Activated T-helper 1 cell treated with anti-CD3 and anti-CD28 coated beads, Interleukin-12 subunit alpha, Interleukin-12 subunit beta, Interleukin-2, Interleukin-4 antibody, amounts not matched to agents 30 ng/mL and 10 ng/mL and 1 ng/mL, durations not matched to agents 14 hours and 24 hours and 36 hours (primary cell): ENCODE measurements at regions not wholly inside any gene's neighbourhood (a gene's known extent, or its start where the extent isn't known, plus 50 kb on each side); places are given as distances from the start of the nearest gene placed in this dataset.

ENCODE experiments used
- DNase-seq: peaks from one replicate; pipeline ENCODE4 v3.0.0; 2021; ENCODE audit warnings: low spot score
- H3K27ac Mint-ChIP-seq: one replicate; pipeline ENCODE4 v1.8.0; 2021; ENCODE audit warnings: mild to moderate bottlenecking, mixed read lengths
- H3K27me3 Mint-ChIP-seq: one replicate; pipeline ENCODE4 v1.8.0; 2022; ENCODE audit warnings: mild to moderate bottlenecking, moderate library complexity, mixed read lengths; ENCODE audit not compliant: insufficient read depth
- H3K36me3 Mint-ChIP-seq: one replicate; pipeline ENCODE4 v1.8.0; 2021; ENCODE audit warnings: low read depth, mixed read lengths
- H3K4me1 Mint-ChIP-seq: one replicate; pipeline ENCODE4 v1.8.0; 2021; ENCODE audit warnings: low read depth, mixed read lengths
- H3K4me3 Mint-ChIP-seq: one replicate; pipeline ENCODE4 v1.8.0; 2021; ENCODE audit warnings: mild to moderate bottlenecking, moderate library complexity, mixed read lengths
- H3K9me3 Mint-ChIP-seq: one replicate; pipeline ENCODE4 v1.8.0; 2021; ENCODE audit warnings: mixed read lengths
- intact Hi-C: fragments of 100-400 bp; cut with micrococcal nuclease; formaldehyde crosslinking; loops from one replicate; pipeline ENCODE4 v1.15.1; 2024

- Mint-ChIP-seq H3K27me3 (no peaks in the 10 kb centered on the region), H3K36me3 (no peaks in the 10 kb centered on the region), H3K9me3 (no peaks in the 10 kb centered on the region), H3K4me3 (no peak overlapping the region), H3K4me1 (no peaks in the 10 kb centered on the region), H3K27ac (no peak overlapping the region)
- DNase-seq = no peak
- intact Hi-C loops = no loop called here
Measured at GRCh38 chr4:53815281-53815680, 224.0 kb upstream of the LNX1 start.

DNA sequence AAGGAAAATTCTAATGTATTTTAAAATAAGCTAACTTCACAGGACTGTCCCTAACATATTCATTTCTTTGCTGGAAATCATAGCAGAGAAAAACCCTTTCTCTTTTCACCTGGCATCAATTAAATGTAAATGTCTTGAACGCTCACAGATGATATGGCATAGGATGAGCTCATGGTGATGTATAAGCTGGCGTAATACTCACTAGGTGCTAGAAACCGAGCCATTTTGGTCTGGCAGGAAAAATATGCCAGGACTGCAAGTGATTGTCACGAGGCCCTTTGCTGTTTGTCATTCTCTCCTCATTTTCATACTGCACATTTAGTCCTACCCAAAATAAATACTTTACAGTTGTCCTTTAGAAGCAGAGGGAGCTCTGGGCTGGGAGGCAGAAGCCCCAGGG is 222.7 kb upstream of the LNX1 start:
- Mint-ChIP-seq H3K27me3 (no peaks in the 10 kb centered on the region), H3K4me3 (no peak overlapping the region), H3K9me3 (no peaks in the 10 kb centered on the region), H3K27ac (no peak overlapping the region), H3K36me3 (no peaks in the 10 kb centered on the region), H3K4me1 (no peaks in the 10 kb centered on the region)
- DNase-seq = no peak
- intact Hi-C loops = no loop called here

DNA sequence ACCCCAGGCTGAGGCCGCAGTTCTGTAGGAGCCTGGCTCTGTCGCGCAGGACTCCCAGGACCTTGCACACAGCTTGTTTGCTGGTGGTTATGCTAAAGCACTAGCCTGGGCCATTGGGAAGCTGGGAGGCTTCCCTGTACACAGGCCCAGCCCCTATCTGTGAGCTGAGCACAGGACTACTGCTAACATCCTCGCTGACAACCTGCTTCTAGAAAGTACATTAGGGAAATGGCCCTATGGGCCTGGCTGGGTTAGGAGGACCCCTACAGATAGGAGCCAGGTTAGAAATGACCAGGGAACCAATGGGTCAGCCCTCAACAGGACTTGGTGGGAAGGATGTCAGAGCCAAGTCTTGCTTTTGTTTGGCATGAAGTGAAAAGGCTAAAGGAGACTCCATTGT is 219.4 kb upstream of the LNX1 start:
- Mint-ChIP-seq H3K4me3 (no peak overlapping the region), H3K27me3 (no peaks in the 10 kb centered on the region), H3K36me3 (no peaks in the 10 kb centered on the region), H3K9me3 (no peaks in the 10 kb centered on the region), H3K27ac (no peak overlapping the region), H3K4me1 (no peaks in the 10 kb centered on the region)
- no peak for DNase-seq
- intact Hi-C loops = no loop called here

GRCh38 chr4:53809816-53810215 is 218.5 kb upstream of the LNX1 start:
- Mint-ChIP-seq H3K27ac (no peak overlapping the region), H3K4me1 (no peaks in the 10 kb centered on the region), H3K36me3 (no peaks in the 10 kb centered on the region), H3K9me3 (no peaks in the 10 kb centered on the region), H3K27me3 (no peaks in the 10 kb centered on the region), H3K4me3 (no peak overlapping the region)
- intact Hi-C loops = loop anchor here (10.0 kb wide), 1 partner anchor 795 kb away; no protein-coding TSS in a partner anchor
- no peak for DNase-seq

- H3K9me3 Mint-ChIP-seq = no peaks in the 10 kb centered on the region
- no peak for DNase-seq
- intact Hi-C loops = loop anchor here (10.0 kb wide), 1 partner anchor 790 kb away; no protein-coding TSS in a partner anchor
- H3K4me1 Mint-ChIP-seq = no peaks in the 10 kb centered on the region
- no peaks in the 10 kb centered on the region for H3K36me3 Mint-ChIP-seq
- no peak overlapping the region for H3K4me3 Mint-ChIP-seq
- H3K27ac Mint-ChIP-seq = no peak overlapping the region
- H3K27me3 Mint-ChIP-seq = no peaks in the 10 kb centered on the region
Measured at GRCh38 chr4:53805291-53805690, 214.0 kb upstream of the LNX1 start.

DNA sequence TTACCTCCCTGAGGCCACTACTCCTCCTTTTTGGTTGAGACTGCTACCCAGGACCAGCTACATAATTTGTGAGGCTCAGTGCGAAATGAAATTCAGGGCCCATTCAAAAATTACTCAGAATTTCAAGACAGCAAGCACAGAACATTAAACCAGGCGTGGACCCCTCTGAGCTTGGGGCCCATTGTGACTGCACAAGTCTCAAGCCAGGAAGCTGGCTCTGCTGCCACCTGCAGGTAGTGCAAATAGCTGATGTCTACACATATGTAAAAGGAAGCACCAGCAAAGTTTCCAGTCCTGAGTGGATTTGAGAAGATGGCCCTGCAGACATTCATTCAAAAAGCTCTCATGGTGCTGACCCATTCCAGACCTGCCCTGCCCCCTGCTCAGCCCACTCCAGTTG is 213.4 kb upstream of the LNX1 start:
- Mint-ChIP-seq H3K4me1 (no peaks in the 10 kb centered on the region), H3K27me3 (no peaks in the 10 kb centered on the region), H3K36me3 (no peaks in the 10 kb centered on the region), H3K27ac (no peak overlapping the region), H3K9me3 (no peaks in the 10 kb centered on the region), H3K4me3 (no peak overlapping the region)
- DNase-seq = peak; percentile 1
- intact Hi-C loops = loop anchor here (10.0 kb wide), 1 partner anchor 790 kb away; no protein-coding TSS in a partner anchor

DNA sequence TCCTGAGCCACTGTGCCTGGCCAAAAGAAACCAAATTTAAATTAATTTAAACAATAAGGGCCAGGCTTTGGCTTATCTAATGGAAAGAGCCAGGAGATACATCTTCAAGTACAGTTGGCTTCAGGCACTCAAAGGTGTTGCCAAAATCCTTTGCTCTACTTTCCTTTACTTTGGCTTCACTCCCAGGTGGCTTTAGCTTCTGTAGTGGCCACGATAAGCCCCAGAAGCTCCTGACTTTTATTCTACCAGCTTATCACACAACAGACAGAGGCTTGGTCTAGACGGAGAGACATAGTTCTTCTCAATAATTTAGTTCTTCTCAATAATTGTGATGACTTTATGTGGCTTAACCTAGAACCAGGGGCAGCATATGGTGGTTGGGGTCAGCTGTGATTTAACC is 211.2 kb upstream of the LNX1 start:
- H3K9me3 Mint-ChIP-seq = no peaks in the 10 kb centered on the region
- no peaks in the 10 kb centered on the region for H3K4me1 Mint-ChIP-seq
- no peak for DNase-seq
- no peaks in the 10 kb centered on the region for H3K27me3 Mint-ChIP-seq
- no peak overlapping the region for H3K4me3 Mint-ChIP-seq
- H3K36me3 Mint-ChIP-seq = no peaks in the 10 kb centered on the region
- H3K27ac Mint-ChIP-seq = no peak overlapping the region
- intact Hi-C loops = loop anchor here (10.0 kb wide), 1 partner anchor 788 kb away; no protein-coding TSS in a partner anchor

- Mint-ChIP-seq H3K9me3 (no peaks in the 10 kb centered on the region), H3K4me3 (no peak overlapping the region), H3K27ac (no peak overlapping the region), H3K36me3 (no peaks in the 10 kb centered on the region), H3K27me3 (no peaks in the 10 kb centered on the region), H3K4me1 (no peaks in the 10 kb centered on the region)
- intact Hi-C loops = loop anchor here (10.0 kb wide), 1 partner anchor 787 kb away; no protein-coding TSS in a partner anchor
- DNase-seq = no peak
Measured at GRCh38 chr4:53801373-53801772, 210.1 kb upstream of the LNX1 start.

GRCh38 chr4:53800741-53801140 is 209.5 kb upstream of the LNX1 start:
- Mint-ChIP-seq H3K36me3 (no peaks in the 10 kb centered on the region), H3K4me1 (no peaks in the 10 kb centered on the region), H3K4me3 (no peak overlapping the region), H3K27ac (no peak overlapping the region), H3K9me3 (no peaks in the 10 kb centered on the region), H3K27me3 (no peaks in the 10 kb centered on the region)
- DNase-seq = no peak
- intact Hi-C loops = loop anchor here (10.0 kb wide), 1 partner anchor 786 kb away; no protein-coding TSS in a partner anchor

DNA sequence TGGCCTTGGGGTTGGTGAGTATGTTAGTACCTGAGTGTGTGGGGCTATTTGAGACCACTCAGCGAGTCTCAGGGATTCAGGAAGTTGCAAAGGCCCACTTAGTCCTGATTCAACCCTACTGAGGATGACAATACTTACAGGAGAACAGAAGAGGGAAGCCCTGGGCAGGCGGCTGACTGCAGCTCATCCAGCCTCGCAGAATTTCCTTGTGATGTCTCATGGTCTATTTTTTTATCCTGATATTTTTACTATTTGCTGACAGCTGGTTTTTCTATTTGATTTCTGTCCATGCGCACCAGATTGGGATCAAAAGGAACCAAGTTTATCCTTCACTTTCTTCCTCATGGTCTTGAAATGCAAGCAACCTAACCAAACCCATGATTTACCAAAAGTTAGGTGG is 201.8 kb upstream of the LNX1 start:
- H3K4me1 Mint-ChIP-seq = no peaks in the 10 kb centered on the region
- no peaks in the 10 kb centered on the region for H3K36me3 Mint-ChIP-seq
- H3K9me3 Mint-ChIP-seq = no peaks in the 10 kb centered on the region
- intact Hi-C loops = no loop called here
- no peak overlapping the region for H3K4me3 Mint-ChIP-seq
- H3K27ac Mint-ChIP-seq = no peak overlapping the region
- DNase-seq = no peak
- no peaks in the 10 kb centered on the region for H3K27me3 Mint-ChIP-seq

- intact Hi-C loops = no loop called here
- Mint-ChIP-seq H3K27ac (no peak overlapping the region), H3K27me3 (no peaks in the 10 kb centered on the region), H3K36me3 (no peaks in the 10 kb centered on the region), H3K4me3 (no peak overlapping the region), H3K9me3 (no peaks in the 10 kb centered on the region), H3K4me1 (no peaks in the 10 kb centered on the region)
- no peak for DNase-seq
Measured at GRCh38 chr4:53790286-53790685, 199.0 kb upstream of the LNX1 start.

GRCh38 chr4:53788621-53789020 is 197.3 kb upstream of the LNX1 start:
- DNase-seq = no peak
- H3K27ac Mint-ChIP-seq = no peak overlapping the region
- H3K9me3 Mint-ChIP-seq = no peaks in the 10 kb centered on the region
- intact Hi-C loops = no loop called here
- no peaks in the 10 kb centered on the region for H3K4me1 Mint-ChIP-seq
- no peaks in the 10 kb centered on the region for H3K27me3 Mint-ChIP-seq
- no peaks in the 10 kb centered on the region for H3K36me3 Mint-ChIP-seq
- H3K4me3 Mint-ChIP-seq = no peak overlapping the region

DNA sequence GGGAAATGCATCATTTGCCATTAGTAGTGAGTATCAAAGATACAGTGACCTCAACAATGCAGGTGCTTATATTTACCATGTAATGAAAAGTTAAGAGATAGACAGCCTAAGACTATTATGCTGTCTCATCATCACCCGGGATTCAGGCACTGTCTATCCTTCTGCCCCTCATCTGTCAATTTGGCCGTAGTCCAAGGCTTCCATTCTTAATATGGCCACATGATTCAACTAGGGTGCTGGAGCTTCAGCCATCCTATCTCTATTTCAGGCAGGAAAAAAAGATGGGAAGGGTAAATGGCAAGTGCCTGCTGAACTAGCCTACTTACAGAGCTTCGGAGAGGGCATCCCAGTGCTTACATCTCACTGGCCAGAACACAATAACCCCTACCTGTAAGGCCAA is 196.7 kb upstream of the LNX1 start:
- Mint-ChIP-seq H3K36me3 (no peaks in the 10 kb centered on the region), H3K27ac (no peak overlapping the region), H3K4me3 (no peak overlapping the region), H3K27me3 (no peaks in the 10 kb centered on the region), H3K4me1 (no peaks in the 10 kb centered on the region), H3K9me3 (no peaks in the 10 kb centered on the region)
- intact Hi-C loops = no loop called here
- DNase-seq = no peak

DNA sequence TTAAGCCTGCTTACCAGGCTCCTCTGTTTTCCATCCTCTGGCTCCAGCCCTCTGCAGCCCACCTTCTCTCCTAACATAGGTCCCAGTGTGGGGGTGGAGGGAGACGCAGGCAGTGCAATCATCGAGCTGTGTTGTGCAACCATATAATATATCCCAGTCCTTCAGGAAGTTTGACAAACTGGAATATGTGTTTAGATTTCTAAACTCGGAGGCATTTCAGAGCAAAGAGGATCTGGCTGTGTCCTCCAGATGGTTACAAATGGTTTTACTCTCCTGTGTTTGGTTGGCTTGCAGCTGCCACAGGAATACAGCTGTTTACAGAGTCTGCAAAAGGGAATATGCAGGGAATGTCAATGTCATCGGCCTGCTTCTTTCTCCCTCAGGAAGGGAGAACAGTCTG is 195.3 kb upstream of the LNX1 start:
- Mint-ChIP-seq H3K27ac (no peak overlapping the region), H3K9me3 (no peaks in the 10 kb centered on the region), H3K27me3 (no peaks in the 10 kb centered on the region), H3K4me3 (no peak overlapping the region), H3K4me1 (no peaks in the 10 kb centered on the region), H3K36me3 (no peaks in the 10 kb centered on the region)
- intact Hi-C loops = no loop called here
- DNase-seq = no peak
